ENCODE measurements at regions not wholly inside any gene's neighbourhood (a gene's known extent, or its start where the extent isn't known, plus 50 kb on each side); places are given as distances from the start of the nearest gene placed in this dataset.

DNA sequence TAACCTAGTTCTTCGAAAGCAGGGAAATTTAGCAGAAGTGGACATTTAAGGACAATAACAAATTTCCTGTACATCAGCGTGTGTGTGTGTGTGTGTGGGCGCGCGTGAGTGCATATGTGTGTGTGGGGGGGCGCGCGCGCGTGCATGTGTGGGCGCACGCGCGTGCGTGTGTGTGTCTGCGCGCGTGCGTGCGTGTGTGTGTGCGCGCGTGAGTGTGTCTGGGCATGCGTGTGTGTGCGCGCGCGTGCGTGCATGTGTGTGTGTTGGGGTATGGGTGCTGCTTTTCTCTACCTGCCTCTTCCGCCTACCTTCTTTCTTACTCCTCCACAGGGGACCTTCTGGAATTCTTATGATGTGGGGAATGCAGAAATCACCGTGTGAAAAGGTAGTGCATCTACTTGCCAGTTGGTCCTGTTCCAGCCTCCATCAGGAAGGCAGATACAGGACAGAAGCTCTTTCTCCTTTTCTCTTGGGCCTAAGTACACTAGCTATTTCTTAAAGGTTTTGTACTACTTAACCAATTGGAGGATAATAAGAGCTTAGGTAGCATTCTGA is 165.4 kb upstream of the KCNK2 start:
- DNase-seq = no peak
- 80 to 91% (median 88%) methylated on average over 31 of the region's 31 CpGs for WGBS, 5 donors
- Histone ChIP-seq H3K9me3 (no peaks in the 10 kb centered on the region), H3K4me1 (no peaks in the 10 kb centered on the region), H3K27ac (no peak overlapping the region), H3K27me3 (no peaks in the 10 kb centered on the region), H3K36me3 (no peaks in the 10 kb centered on the region), H3K4me3 (no peak overlapping the region)
- intact Hi-C loops (cut with DNase I; ENCODE audit: low total_unique reads) = no loop called here
- TF ChIP-seq POLR2AphosphoS5 (IDR thresholded peaks at IDR 0.05) = no peak
- TF ChIP-seq, protein P1, sequence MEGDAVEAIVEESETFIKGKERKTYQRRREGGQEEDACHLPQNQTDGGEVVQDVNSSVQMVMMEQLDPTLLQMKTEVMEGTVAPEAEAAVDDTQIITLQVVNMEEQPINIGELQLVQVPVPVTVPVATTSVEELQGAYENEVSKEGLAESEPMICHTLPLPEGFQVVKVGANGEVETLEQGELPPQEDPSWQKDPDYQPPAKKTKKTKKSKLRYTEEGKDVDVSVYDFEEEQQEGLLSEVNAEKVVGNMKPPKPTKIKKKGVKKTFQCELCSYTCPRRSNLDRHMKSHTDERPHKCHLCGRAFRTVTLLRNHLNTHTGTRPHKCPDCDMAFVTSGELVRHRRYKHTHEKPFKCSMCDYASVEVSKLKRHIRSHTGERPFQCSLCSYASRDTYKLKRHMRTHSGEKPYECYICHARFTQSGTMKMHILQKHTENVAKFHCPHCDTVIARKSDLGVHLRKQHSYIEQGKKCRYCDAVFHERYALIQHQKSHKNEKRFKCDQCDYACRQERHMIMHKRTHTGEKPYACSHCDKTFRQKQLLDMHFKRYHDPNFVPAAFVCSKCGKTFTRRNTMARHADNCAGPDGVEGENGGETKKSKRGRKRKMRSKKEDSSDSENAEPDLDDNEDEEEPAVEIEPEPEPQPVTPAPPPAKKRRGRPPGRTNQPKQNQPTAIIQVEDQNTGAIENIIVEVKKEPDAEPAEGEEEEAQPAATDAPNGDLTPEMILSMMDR (IDR thresholded peaks at IDR 0.05) = no peak
- TF ChIP-seq EP300 (IDR thresholded peaks at IDR 0.05) = no peak
- no peak for TF ChIP-seq POLR2A (IDR thresholded peaks at IDR 0.05)

- H3K4me3 ChIP-seq = no peak overlapping the region
- no peak for DNase-seq
- H3K36me3 ChIP-seq = no peaks in the 10 kb centered on the region
- no peaks in the 10 kb centered on the region for H3K4me1 ChIP-seq
- intact Hi-C loops (cut with DNase I; ENCODE audit: low total_unique reads) = no loop called here
- no peaks in the 10 kb centered on the region for H3K9me3 ChIP-seq
- WGBS, 5 donors = 75 to 85% (median 79%) methylated on average over 4 of the region's 4 CpGs
- no peaks in the 10 kb centered on the region for H3K27me3 ChIP-seq
- TF ChIP-seq POLR2A (IDR thresholded peaks at IDR 0.05) = no peak
- TF ChIP-seq POLR2AphosphoS5 (IDR thresholded peaks at IDR 0.05) = no peak
- TF ChIP-seq, protein P1 (IDR thresholded peaks at IDR 0.05) = no peak
- no peak for TF ChIP-seq EP300 (IDR thresholded peaks at IDR 0.05)
- no peak overlapping the region for H3K27ac ChIP-seq
Observed at GRCh38 chr1:214918745-214919144, 163.8 kb upstream of the KCNK2 start.

DNA sequence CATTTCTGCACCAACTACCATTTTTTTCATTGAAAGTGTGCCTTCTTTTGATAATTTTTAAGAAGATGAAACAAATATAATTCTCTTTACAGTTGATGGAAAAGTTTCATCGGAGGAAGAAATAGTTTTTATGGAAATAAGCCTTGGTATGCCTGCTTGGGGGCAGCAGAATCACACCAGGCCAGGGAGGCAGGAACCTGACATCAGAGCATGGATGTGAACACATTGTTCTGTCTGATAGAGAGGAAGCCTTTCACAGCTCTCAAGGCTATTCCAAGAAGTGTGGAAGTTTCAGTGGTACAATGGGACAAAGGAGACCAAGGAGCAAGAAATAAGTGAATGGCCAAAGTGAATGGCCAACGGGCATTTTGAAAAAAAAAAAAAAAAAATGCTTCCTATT is 162.2 kb upstream of the KCNK2 start:
- intact Hi-C loops (cut with DNase I; ENCODE audit: low total_unique reads) = no loop called here
- no peaks in the 10 kb centered on the region for H3K4me1 ChIP-seq
- 64 to 86% (median 73%) methylated on average over 2 of the region's 2 CpGs for WGBS, 5 donors
- H3K27ac ChIP-seq = no peak overlapping the region
- no peaks in the 10 kb centered on the region for H3K36me3 ChIP-seq
- no peaks in the 10 kb centered on the region for H3K9me3 ChIP-seq
- no peak for DNase-seq
- no peak for TF ChIP-seq POLR2A (IDR thresholded peaks at IDR 0.05)
- no peak for TF ChIP-seq POLR2AphosphoS5 (IDR thresholded peaks at IDR 0.05)
- no peak for TF ChIP-seq EP300 (IDR thresholded peaks at IDR 0.05)
- TF ChIP-seq, protein P1 (IDR thresholded peaks at IDR 0.05) = no peak
- no peak overlapping the region for H3K4me3 ChIP-seq
- no peaks in the 10 kb centered on the region for H3K27me3 ChIP-seq

GRCh38 chr1:214923278-214923915 is 159.1 kb upstream of the KCNK2 start:
- H3K4me3 ChIP-seq = no peak overlapping the region
- no peak overlapping the region for H3K27ac ChIP-seq
- peaks cover 0 to 5% (median 2%) of the 10 kb centered on the region in 4 donors for H3K4me1 ChIP-seq
- TF ChIP-seq POLR2A (IDR thresholded peaks at IDR 0.05) (no peak), EP300 (IDR thresholded peaks at IDR 0.05) (no peak), POLR2AphosphoS5 (IDR thresholded peaks at IDR 0.05) (no peak)
- TF ChIP-seq, protein P1 (IDR thresholded peaks at IDR 0.05) = no peak
- DNase-seq = no peak
- intact Hi-C loops (cut with DNase I; ENCODE audit: low total_unique reads) = no loop called here
- H3K9me3 ChIP-seq = no peaks in the 10 kb centered on the region
- H3K27me3 ChIP-seq = no peaks in the 10 kb centered on the region
- H3K36me3 ChIP-seq = no peaks in the 10 kb centered on the region
